SK-N-SH (cell line): ENCODE measurements at regions not wholly inside any gene's neighbourhood (a gene's known extent, or its start where the extent isn't known, plus 50 kb on each side); places are given as distances from the start of the nearest gene placed in this dataset.

Source experiments
- CTCF ChIA-PET: fragments of 300-600, 350-600 bp; formaldehyde crosslinking; extraction: SDS; loops from one replicate; lab custom pipeline; 2021; lab: Yijun Ruan, JAX
- POLR2A ChIA-PET: fragments of 350-600 bp; sonication (Branson Sonifier 250); formaldehyde crosslinking; extraction: SDS; loops from one replicate; lab custom pipeline; 2020; ENCODE audit warnings: antibody characterized with exemption, inconsistent platforms; lab: Yijun Ruan, JAX
- DNase-seq: peaks from one replicate; pipeline ENCODE4 v3.0.0; 2012
- H2AFZ ChIP-seq: fragments of 200-600 bp; sonication (generic); 2 replicates; pipeline ENCODE4 v1.8.1; 2016; ENCODE audit warnings: antibody characterized with exemption, mild to moderate bottlenecking, low read depth
- H3F3A ChIP-seq: fragments of 200-600 bp; sonication (generic); replicated peaks from 2 replicates; pipeline ENCODE3; 2016; ENCODE audit warnings: antibody characterized with exemption, mild to moderate bottlenecking; ENCODE audit not compliant: insufficient read depth
- H3K27ac ChIP-seq, 2 experiments: fragments of 200-500 bp in 1 of 2; fragments of 200-600 bp in 1 of 2; sonication (Bioruptor generic) in 1 of 2; sonication (generic), shearing (Covaris generic) in 1 of 2; 2 replicates each; pipeline versions ENCODE4 v1.5.1 to v1.6.1; 2014 to 2016; ENCODE audit warnings: low read depth in 2 of 2, inconsistent platforms in 1 of 2, low read length in 1 of 2, mild to moderate bottlenecking in 1 of 2, mixed read lengths in 1 of 2
- H3K27me3 ChIP-seq: fragments of 200-600 bp; sonication (generic), shearing (Covaris generic); 2 replicates; pipeline ENCODE4 v1.6.1; 2016; ENCODE audit warnings: mixed run types; ENCODE audit not compliant: insufficient read depth
- H3K36me3 ChIP-seq, 2 experiments: fragments of 200-500 bp in 1 of 2; fragments of 200-600 bp in 1 of 2; sonication (Bioruptor generic) in 1 of 2; sonication (generic) in 1 of 2; replicated peaks in 1 of 2; 2 replicates each; pipeline versions ENCODE3 to v1.5.1; 2014 to 2016; ENCODE audit warnings: low read length in 1 of 2, mild to moderate bottlenecking in 1 of 2; ENCODE audit not compliant: insufficient read depth in 2 of 2, control insufficient read depth in 1 of 2
- H3K4me1 ChIP-seq, 2 experiments: fragments of 200-500 bp in 1 of 2; fragments of 200-600 bp in 1 of 2; sonication (Bioruptor generic) in 1 of 2; sonication (generic), shearing (Covaris generic) in 1 of 2; 2 replicates each; pipeline versions ENCODE4 v1.5.1 to v1.6.1; 2014 to 2016; ENCODE audit warnings: low read depth in 1 of 2, low read length in 1 of 2, mixed run types in 1 of 2; ENCODE audit not compliant: insufficient read depth in 2 of 2, control insufficient read depth in 1 of 2
- H3K4me2 ChIP-seq: fragments of 200-600 bp; sonication (generic), shearing (Covaris generic); 2 replicates; pipeline ENCODE4 v1.6.1; 2017; ENCODE audit warnings: mixed run types
- H3K4me3 ChIP-seq, 2 experiments: fragments of 200-500 bp in 1 of 2; fragments of 200-600 bp in 1 of 2; sonication (Bioruptor generic) in 1 of 2; sonication (generic), shearing (Covaris generic) in 1 of 2; 2 replicates each; pipeline versions ENCODE4 v1.5.1 to v1.8.1; 2014 to 2016; ENCODE audit warnings: low read depth in 2 of 2, inconsistent platforms in 1 of 2, low read length in 1 of 2, mild to moderate bottlenecking in 1 of 2, mixed read lengths in 1 of 2, moderate library complexity in 1 of 2
- H3K79me2 ChIP-seq: fragments of 200-600 bp; sonication (generic); 2 replicates; pipeline ENCODE4 v1.8.1; 2017; ENCODE audit warnings: mild to moderate bottlenecking; ENCODE audit not compliant: insufficient read depth
- H3K9ac ChIP-seq: fragments of 200-600 bp; sonication (generic); 2 replicates; pipeline ENCODE4 v1.6.1; 2017; ENCODE audit warnings: mixed run types
- H3K9me2 ChIP-seq: fragments of 200-600 bp; sonication (generic); 2 replicates; pipeline ENCODE4 v1.6.1; 2017; ENCODE audit warnings: mixed run types
- H3K9me3 ChIP-seq: fragments of 200-600 bp; sonication (generic); 2 replicates; pipeline ENCODE4 v1.6.1; 2017; ENCODE audit warnings: mixed run types, mild to moderate bottlenecking, moderate library complexity
- H4K20me1 ChIP-seq: fragments of 200-600 bp; sonication (generic); 2 replicates; pipeline ENCODE4 v1.6.1; 2017; ENCODE audit warnings: mild to moderate bottlenecking, mixed run types; ENCODE audit not compliant: insufficient read depth
- CHD2 ChIP-seq: fragments of 150-350 bp; IDR thresholded peaks from 2 replicates; pipeline ENCODE4 v1.6.1; 2018; ENCODE audit warnings: low read length; ENCODE audit not compliant: partially characterized antibody
- ELF1 ChIP-seq: IDR thresholded peaks from 2 replicates; pipeline ENCODE4 v1.4.0; 2012
- EP300 ChIP-seq, 2 experiments: IDR thresholded peaks; 2 replicates each; pipeline versions ENCODE4 v1.4.0 to v1.6.1; 2012; ENCODE audit warnings: borderline replicate concordance in 1 of 2, low read depth in 1 of 2, low read length in 1 of 2
- FOSL2 ChIP-seq: IDR thresholded peaks from 2 replicates; pipeline ENCODE4 v1.4.0; 2012; ENCODE audit warnings: low read depth, mild to moderate bottlenecking, moderate library complexity, borderline replicate concordance
- GATA2 ChIP-seq: sonication (generic); formaldehyde crosslinking; IDR thresholded peaks from 2 replicates; pipeline ENCODE4 v1.5.0; 2020; ENCODE audit warnings: mild to moderate bottlenecking, missing genetic modification reagents
- JUND ChIP-seq: IDR thresholded peaks from 2 replicates; pipeline ENCODE4 v1.4.0; 2012
- MEF2A ChIP-seq: IDR thresholded peaks from 2 replicates; pipeline ENCODE4 v1.4.0; 2012; ENCODE audit warnings: low read depth, borderline replicate concordance
- NRF1 ChIP-seq: IDR thresholded peaks from 2 replicates; pipeline ENCODE4 v1.6.1; 2012; ENCODE audit warnings: low read depth, mild to moderate bottlenecking, low read length
- RCOR1 ChIP-seq: fragments of 150-350 bp; IDR thresholded peaks from 2 replicates; pipeline ENCODE4 v1.6.1; 2017; ENCODE audit warnings: antibody characterized with exemption, low read length
- RXRA ChIP-seq: IDR thresholded peaks from 2 replicates; pipeline ENCODE4 v1.4.0; 2012; ENCODE audit warnings: low read depth, mild to moderate bottlenecking, borderline replicate concordance
- SIN3A ChIP-seq: IDR thresholded peaks from 2 replicates; pipeline ENCODE4 v1.6.1; 2012; ENCODE audit warnings: low read depth, mild to moderate bottlenecking, low read length, moderate library complexity, borderline replicate concordance
- SMC3 ChIP-seq: IDR thresholded peaks from 2 replicates; pipeline ENCODE4 v1.6.1; 2012; ENCODE audit warnings: low read depth, low read length, improper control_type of control experiment
- TAF1 ChIP-seq: IDR thresholded peaks from 2 replicates; pipeline ENCODE4 v1.6.1; 2012; ENCODE audit warnings: low read depth, mild to moderate bottlenecking, low read length, moderate library complexity, borderline replicate concordance
- TEAD4 ChIP-seq: IDR thresholded peaks from 2 replicates; pipeline ENCODE4 v1.4.0; 2012; ENCODE audit warnings: mild to moderate bottlenecking, borderline replicate concordance; ENCODE audit not compliant: insufficient read depth
- USF2 ChIP-seq: fragments of 150-350 bp; IDR thresholded peaks from 2 replicates; pipeline ENCODE4 v1.6.1; 2017; ENCODE audit warnings: antibody characterized with exemption, low read length, low read depth, borderline replicate concordance
- YY1 ChIP-seq: IDR thresholded peaks from 2 replicates; pipeline ENCODE4 v1.4.0; 2012; ENCODE audit warnings: low read depth, mild to moderate bottlenecking
- ZBTB33 ChIP-seq: IDR thresholded peaks from 2 replicates; pipeline ENCODE4 v1.4.0; 2012; ENCODE audit warnings: low read depth, borderline replicate concordance
- WGBS: methylation state at CpG from one replicate; pipeline ENCODE4 v1.1.6; 2017; ENCODE audit warnings: low lambda C conversion rate; 5-methylcytosine and 5-hydroxymethylcytosine counted together
- TF ChIP-seq, protein P1 (sequence below): IDR thresholded peaks from 2 replicates; pipeline ENCODE4; 2012
- TF ChIP-seq, protein P2 (sequence below): IDR thresholded peaks from 2 replicates; pipeline ENCODE4 v1.6.1; 2012; ENCODE audit warnings: mild to moderate bottlenecking, low read depth, low read length, moderate library complexity

DNA sequence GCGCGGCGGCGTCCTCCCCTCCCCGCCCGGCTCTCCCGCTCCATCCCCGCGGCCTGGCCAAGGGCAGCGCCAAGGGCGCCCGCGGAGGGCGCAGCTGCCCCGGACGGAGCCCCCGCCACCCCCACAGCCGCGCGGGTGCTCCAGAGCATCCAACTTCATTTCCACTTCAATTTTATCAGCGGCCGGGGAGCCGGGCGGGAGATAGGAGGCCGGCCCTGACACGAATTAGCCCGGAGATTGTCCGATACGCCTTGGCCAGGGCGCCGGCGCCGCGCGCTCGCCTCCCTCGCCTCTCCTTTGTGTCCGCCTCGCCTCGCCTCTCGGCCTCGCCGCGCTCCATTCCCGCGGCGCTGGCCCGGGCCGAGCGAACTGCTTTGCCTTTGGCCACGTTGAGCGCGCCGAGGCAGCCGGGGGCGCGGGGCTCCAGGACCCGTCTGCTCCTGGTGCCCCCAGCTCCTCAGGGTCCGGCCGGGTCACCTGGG lies 129.1 kb upstream of the LHX1 start:
- H3K4me1 ChIP-seq: peaks cover 0 to 5% of the 10 kb centered on the region in 2 experiments; a peak in 1 of 4 replicates
- TF ChIP-seq CHD2 (no peak), EP300 (IDR thresholded peaks at IDR 0.05; ENCODE audit: borderline replicate concordance in 1 of 2, low read depth in 1 of 2, low read length in 1 of 2) (no peak), GATA2 (CRISPR knock-in tag) (peak; percentile 58), TEAD4 (no peak)
- TF ChIP-seq, protein P1, sequence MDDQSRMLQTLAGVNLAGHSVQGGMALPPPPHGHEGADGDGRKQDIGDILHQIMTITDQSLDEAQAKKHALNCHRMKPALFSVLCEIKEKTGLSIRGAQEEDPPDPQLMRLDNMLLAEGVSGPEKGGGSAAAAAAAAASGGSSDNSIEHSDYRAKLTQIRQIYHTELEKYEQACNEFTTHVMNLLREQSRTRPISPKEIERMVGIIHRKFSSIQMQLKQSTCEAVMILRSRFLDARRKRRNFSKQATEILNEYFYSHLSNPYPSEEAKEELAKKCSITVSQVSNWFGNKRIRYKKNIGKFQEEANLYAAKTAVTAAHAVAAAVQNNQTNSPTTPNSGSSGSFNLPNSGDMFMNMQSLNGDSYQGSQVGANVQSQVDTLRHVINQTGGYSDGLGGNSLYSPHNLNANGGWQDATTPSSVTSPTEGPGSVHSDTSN: no peak
- ChIA-PET POLR2A (no interaction called here), CTCF (interaction anchor here (0.7 to 2.4 kb wide), 7 partner anchors 9 to 218 kb away, joined by 3 to 8 read pairs (median 3); no protein-coding TSS in a partner anchor)
- H3K4me2 ChIP-seq: peak overlapping the region; percentile 71
- peak; percentile 91 for DNase-seq
- H3K4me3 ChIP-seq: peak overlapping the region in 1 of 2 experiments; percentile 36; a peak in 2 of 4 replicates
- H3K27me3 ChIP-seq: peaks cover 22% of the 10 kb centered on the region; the same call in 1 of the 2 replicates
- no peak overlapping the region for H3K9ac ChIP-seq
- WGBS: 24% methylated on average over 16 of the region's 60 CpGs
- H3K9me3 ChIP-seq: no peaks in the 10 kb centered on the region
- no peaks in the 10 kb centered on the region for H3K79me2 ChIP-seq
- no peaks in the 10 kb centered on the region for H3K9me2 ChIP-seq
- H3F3A ChIP-seq: no peaks in the 10 kb centered on the region
- H2AFZ ChIP-seq: no peak overlapping the region
- no peaks in the 10 kb centered on the region for H3K36me3 ChIP-seq
- H4K20me1 ChIP-seq: no peaks in the 10 kb centered on the region
- no peak overlapping the region for H3K27ac ChIP-seq

DNA sequence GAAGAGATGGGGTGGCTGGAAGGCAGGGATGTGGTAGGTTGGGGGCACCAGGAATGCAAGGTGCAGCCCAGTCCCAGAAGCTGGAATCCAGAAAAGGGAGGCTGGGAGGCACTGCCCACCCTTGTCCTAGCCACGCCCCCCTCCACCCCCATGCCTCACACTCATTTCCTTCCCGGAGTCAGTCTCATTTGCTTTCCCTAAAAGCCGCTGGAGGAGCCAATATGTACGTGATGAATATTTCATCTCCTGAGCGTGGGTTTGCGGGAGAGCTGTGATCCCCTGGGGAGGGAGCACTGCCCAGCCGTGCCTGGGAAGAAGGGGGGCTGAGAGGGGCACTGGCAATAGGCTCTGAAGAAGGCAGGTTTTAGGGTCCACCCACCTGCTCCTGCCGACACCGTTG lies 124.5 kb upstream of the LHX1 start:
- POLR2A ChIA-PET: no interaction called here
- no peak overlapping the region for H3K4me3 ChIP-seq
- H3K27me3 ChIP-seq: peaks cover 16% of the 10 kb centered on the region; the same call in 1 of the 2 replicates
- CTCF ChIA-PET: no interaction called here
- no peak for DNase-seq
- H3K27ac ChIP-seq: no peak overlapping the region
- H3K79me2 ChIP-seq: no peaks in the 10 kb centered on the region
- H3K9me3 ChIP-seq: no peaks in the 10 kb centered on the region
- H3K36me3 ChIP-seq: no peaks in the 10 kb centered on the region
- no peaks in the 10 kb centered on the region for H3F3A ChIP-seq
- no peak overlapping the region for H3K9ac ChIP-seq
- WGBS: 54% methylated on average over 9 of the region's 9 CpGs
- no peak overlapping the region for H2AFZ ChIP-seq
- TF ChIP-seq, protein P2, sequence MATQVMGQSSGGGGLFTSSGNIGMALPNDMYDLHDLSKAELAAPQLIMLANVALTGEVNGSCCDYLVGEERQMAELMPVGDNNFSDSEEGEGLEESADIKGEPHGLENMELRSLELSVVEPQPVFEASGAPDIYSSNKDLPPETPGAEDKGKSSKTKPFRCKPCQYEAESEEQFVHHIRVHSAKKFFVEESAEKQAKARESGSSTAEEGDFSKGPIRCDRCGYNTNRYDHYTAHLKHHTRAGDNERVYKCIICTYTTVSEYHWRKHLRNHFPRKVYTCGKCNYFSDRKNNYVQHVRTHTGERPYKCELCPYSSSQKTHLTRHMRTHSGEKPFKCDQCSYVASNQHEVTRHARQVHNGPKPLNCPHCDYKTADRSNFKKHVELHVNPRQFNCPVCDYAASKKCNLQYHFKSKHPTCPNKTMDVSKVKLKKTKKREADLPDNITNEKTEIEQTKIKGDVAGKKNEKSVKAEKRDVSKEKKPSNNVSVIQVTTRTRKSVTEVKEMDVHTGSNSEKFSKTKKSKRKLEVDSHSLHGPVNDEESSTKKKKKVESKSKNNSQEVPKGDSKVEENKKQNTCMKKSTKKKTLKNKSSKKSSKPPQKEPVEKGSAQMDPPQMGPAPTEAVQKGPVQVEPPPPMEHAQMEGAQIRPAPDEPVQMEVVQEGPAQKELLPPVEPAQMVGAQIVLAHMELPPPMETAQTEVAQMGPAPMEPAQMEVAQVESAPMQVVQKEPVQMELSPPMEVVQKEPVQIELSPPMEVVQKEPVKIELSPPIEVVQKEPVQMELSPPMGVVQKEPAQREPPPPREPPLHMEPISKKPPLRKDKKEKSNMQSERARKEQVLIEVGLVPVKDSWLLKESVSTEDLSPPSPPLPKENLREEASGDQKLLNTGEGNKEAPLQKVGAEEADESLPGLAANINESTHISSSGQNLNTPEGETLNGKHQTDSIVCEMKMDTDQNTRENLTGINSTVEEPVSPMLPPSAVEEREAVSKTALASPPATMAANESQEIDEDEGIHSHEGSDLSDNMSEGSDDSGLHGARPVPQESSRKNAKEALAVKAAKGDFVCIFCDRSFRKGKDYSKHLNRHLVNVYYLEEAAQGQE: no peak
- no peak for TF ChIP-seq SIN3A
- TF ChIP-seq ZBTB33: no peak
- TF ChIP-seq JUND: no peak
- TF ChIP-seq SMC3: no peak
- TF ChIP-seq USF2: no peak
- TF ChIP-seq RXRA: no peak
- no peak for TF ChIP-seq CHD2
- no peak for TF ChIP-seq FOSL2
- no peak for TF ChIP-seq TAF1
- TF ChIP-seq EP300 (IDR thresholded peaks at IDR 0.05; ENCODE audit: borderline replicate concordance in 1 of 2, low read depth in 1 of 2, low read length in 1 of 2): no peak
- TF ChIP-seq MEF2A: no peak
- no peak for TF ChIP-seq NRF1
- TF ChIP-seq YY1: no peak
- no peak for TF ChIP-seq RCOR1
- no peak for TF ChIP-seq ELF1
- peaks cover 0 to 5% of the 10 kb centered on the region in 2 experiments; a peak in 1 of 4 replicates for H3K4me1 ChIP-seq
- H4K20me1 ChIP-seq: no peaks in the 10 kb centered on the region
- no peak overlapping the region for H3K4me2 ChIP-seq
- no peaks in the 10 kb centered on the region for H3K9me2 ChIP-seq
